HG03280 (cell line): ENCODE measurements at regions not wholly inside any gene's neighbourhood (a gene's known extent, or its start where the extent isn't known, plus 50 kb on each side); places are given as distances from the start of the nearest gene placed in this dataset.

Source experiments
- ATAC-seq: cut with Tn5 transposase; IDR thresholded peaks from one replicate; pipeline ENCODE4 v1.9.1; 2021; ENCODE audit warnings: mild to moderate bottlenecking, moderate library complexity; ENCODE audit not compliant: unreplicated experiment

GRCh38 chr10:106213493-106213892 lies 951.0 kb downstream of the SORCS1 start:
- no peak for ATAC-seq

GRCh38 chr10:106198275-106198674 lies 966.2 kb downstream of the SORCS1 start:
- no peak for ATAC-seq

- no peak for ATAC-seq
Measured at GRCh38 chr10:106189292-106189691, 975.2 kb downstream of the SORCS1 start.

GRCh38 chr10:106185951-106186350 lies 978.6 kb downstream of the SORCS1 start:
- no peak for ATAC-seq

- no peak for ATAC-seq
Measured at GRCh38 chr10:106183041-106183440, 981.5 kb downstream of the SORCS1 start.

- ATAC-seq, result no peak
Measured at GRCh38 chr10:106182542-106182941, 982.0 kb downstream of the SORCS1 start.

GRCh38 chr10:106181501-106181900 lies 983.0 kb downstream of the SORCS1 start:
- no peak for ATAC-seq

GRCh38 chr10:106179430-106179829 lies 985.1 kb downstream of the SORCS1 start:
- ATAC-seq, result no peak

GRCh38 chr10:106175760-106176377 lies 988.6 kb downstream of the SORCS1 start:
- ATAC-seq, result no peak

GRCh38 chr10:106173838-106174237 lies 990.7 kb downstream of the SORCS1 start:
- no peak for ATAC-seq

GRCh38 chr10:106169241-106169640 lies 995.3 kb downstream of the SORCS1 start:
- no peak for ATAC-seq

- ATAC-seq, result no peak
Measured at GRCh38 chr10:106167946-106168345, 996.6 kb downstream of the SORCS1 start.

GRCh38 chr10:106158241-106158640 lies 1006.3 kb downstream of the SORCS1 start:
- no peak for ATAC-seq

- ATAC-seq, result no peak
Measured at GRCh38 chr10:106147021-106147420, 1017.5 kb downstream of the SORCS1 start.

- no peak for ATAC-seq
Measured at GRCh38 chr10:106139915-106140314, 1024.6 kb downstream of the SORCS1 start.

- no peak for ATAC-seq
Measured at GRCh38 chr10:106136175-106136574, 1028.3 kb downstream of the SORCS1 start.

- no peak for ATAC-seq
Measured at GRCh38 chr10:106134326-106135000, 1030.0 kb downstream of the SORCS1 start.

GRCh38 chr10:106133451-106133850 lies 1031.1 kb downstream of the SORCS1 start:
- ATAC-seq, result no peak

GRCh38 chr10:106132956-106133355 lies 1031.5 kb downstream of the SORCS1 start:
- ATAC-seq, result no peak

GRCh38 chr10:106114656-106115186 lies 1049.8 kb downstream of the SORCS1 start:
- ATAC-seq, result no peak

GRCh38 chr10:106111246-106111645 lies 1053.3 kb downstream of the SORCS1 start:
- no peak for ATAC-seq

GRCh38 chr10:106107706-106108105 lies 1056.8 kb downstream of the SORCS1 start:
- ATAC-seq, result no peak
